HCT116 (cell line): ENCODE measurements at regions not wholly inside any gene's neighbourhood (a gene's known extent, or its start where the extent isn't known, plus 50 kb on each side); places are given as distances from the start of the nearest gene placed in this dataset.

Experiments
- EGR1 ChIP-seq: IDR thresholded peaks from 2 replicates; pipeline ENCODE4 v1.6.1; 2012; ENCODE audit warnings: low read depth
- EZH2 ChIP-seq: fragments of 200-600 bp; sonication (generic); IDR thresholded peaks from 2 replicates; pipeline ENCODE4 v1.6.1; 2017; ENCODE audit warnings: antibody characterized with exemption, mixed run types
- POLR2A ChIP-seq: IDR thresholded peaks from 2 replicates; pipeline ENCODE4 v1.7.0; 2011; ENCODE audit warnings: borderline replicate concordance; ENCODE audit not compliant: insufficient read depth, insufficient read length; ENCODE audit errors: extremely low read depth
- POLR2AphosphoS5 ChIP-seq: IDR thresholded peaks from 2 replicates; pipeline ENCODE4 v1.6.1; 2011; ENCODE audit warnings: mild to moderate bottlenecking, low read depth, low read length, moderate library complexity
- TF ChIP-seq, protein P1 (sequence below): IDR thresholded peaks from 2 replicates; pipeline ENCODE4 v1.6.1; 2012
- TF ChIP-seq, protein P2 (sequence below), 3 experiments: fragments of 200-600 bp in 1 of 3; sonication (generic) in 1 of 3; IDR thresholded peaks in 2 of 3; conservative IDR thresholded peaks in 1 of 3; 2 replicates each; pipeline ENCODE4 v1.5.1; 2012 to 2017; ENCODE audit warnings: low read depth in 2 of 3, low read length in 2 of 3, antibody characterized with exemption in 1 of 3, borderline replicate concordance in 1 of 3, control low read depth in 1 of 3, mild to moderate bottlenecking in 1 of 3, mixed read lengths in 1 of 3, mixed run types in 1 of 3, moderate library complexity in 1 of 3; ENCODE audit not compliant: insufficient read depth in 1 of 3

DNA sequence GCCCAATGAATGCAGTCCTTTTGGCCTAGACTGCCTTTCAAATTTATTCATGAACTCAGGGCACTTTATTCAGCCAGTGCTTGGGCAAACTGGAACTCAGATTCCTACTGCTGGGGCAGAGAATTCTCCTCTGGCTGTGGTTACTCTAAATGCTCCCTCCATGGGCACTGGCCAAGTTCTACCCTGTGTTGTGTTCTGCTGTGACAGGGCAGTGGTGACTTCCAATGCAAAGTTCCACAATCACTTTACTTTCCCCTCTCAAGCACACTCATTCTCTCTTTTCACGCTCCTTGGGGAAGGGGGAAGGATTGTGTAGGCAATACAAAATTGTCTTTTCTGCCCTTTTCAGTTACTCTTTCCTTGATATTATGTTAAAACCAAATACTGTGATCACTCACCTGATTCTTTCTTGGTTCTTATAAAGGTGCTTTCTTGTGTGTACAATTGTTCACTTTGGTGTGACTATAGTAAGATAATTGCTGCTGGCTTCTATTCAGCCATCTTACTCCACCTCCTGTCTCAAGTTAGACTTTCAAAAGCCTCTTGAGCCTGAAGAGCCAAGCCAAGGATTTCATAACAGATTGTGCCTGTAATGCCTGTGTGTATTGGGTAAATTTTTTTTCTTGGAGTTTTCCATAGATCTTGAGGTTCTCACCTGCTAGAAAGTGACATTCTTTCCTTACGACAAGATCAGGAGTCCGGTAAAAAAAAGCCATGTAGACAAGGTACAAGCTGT lies 1078.6 kb downstream of the FAM133A start:
- TF ChIP-seq, protein P1, sequence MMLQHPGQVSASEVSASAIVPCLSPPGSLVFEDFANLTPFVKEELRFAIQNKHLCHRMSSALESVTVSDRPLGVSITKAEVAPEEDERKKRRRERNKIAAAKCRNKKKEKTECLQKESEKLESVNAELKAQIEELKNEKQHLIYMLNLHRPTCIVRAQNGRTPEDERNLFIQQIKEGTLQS = no peak
- TF ChIP-seq, protein P2, sequence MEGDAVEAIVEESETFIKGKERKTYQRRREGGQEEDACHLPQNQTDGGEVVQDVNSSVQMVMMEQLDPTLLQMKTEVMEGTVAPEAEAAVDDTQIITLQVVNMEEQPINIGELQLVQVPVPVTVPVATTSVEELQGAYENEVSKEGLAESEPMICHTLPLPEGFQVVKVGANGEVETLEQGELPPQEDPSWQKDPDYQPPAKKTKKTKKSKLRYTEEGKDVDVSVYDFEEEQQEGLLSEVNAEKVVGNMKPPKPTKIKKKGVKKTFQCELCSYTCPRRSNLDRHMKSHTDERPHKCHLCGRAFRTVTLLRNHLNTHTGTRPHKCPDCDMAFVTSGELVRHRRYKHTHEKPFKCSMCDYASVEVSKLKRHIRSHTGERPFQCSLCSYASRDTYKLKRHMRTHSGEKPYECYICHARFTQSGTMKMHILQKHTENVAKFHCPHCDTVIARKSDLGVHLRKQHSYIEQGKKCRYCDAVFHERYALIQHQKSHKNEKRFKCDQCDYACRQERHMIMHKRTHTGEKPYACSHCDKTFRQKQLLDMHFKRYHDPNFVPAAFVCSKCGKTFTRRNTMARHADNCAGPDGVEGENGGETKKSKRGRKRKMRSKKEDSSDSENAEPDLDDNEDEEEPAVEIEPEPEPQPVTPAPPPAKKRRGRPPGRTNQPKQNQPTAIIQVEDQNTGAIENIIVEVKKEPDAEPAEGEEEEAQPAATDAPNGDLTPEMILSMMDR (IDR thresholded peaks at IDR 0.05 in 2 of 3, conservative IDR thresholded peaks at IDR 0.05 in 1 of 3; ENCODE audit: borderline replicate concordance in 1 of 3, insufficient read depth in 1 of 3, low read depth in 2 of 3, low read length in 2 of 3) = no peak
- TF ChIP-seq EZH2 (no peak), POLR2A (no peak), POLR2AphosphoS5 (no peak), EGR1 (no peak)
